GM12872 (cell line): ENCODE measurements at regions not wholly inside any gene's neighbourhood (a gene's known extent, or its start where the extent isn't known, plus 50 kb on each side); places are given as distances from the start of the nearest gene placed in this dataset.

Experiments used
- CTCF ChIP-seq: IDR thresholded peaks from 3 replicates; pipeline ENCODE4 v1.5.1; 2011; ENCODE audit warnings: low read depth, mild to moderate bottlenecking, low read length, moderate library complexity; ENCODE audit not compliant: insufficient read depth

- TF ChIP-seq CTCF = no peak
Observed at GRCh38 chr3:117277816-117278215, 568.2 kb downstream of the TUSC7 start.

- no peak for TF ChIP-seq CTCF
Observed at GRCh38 chr3:117278424-117279190, 569.0 kb downstream of the TUSC7 start.

- no peak for TF ChIP-seq CTCF
Observed at GRCh38 chr3:117281371-117281770, 571.8 kb downstream of the TUSC7 start.

- TF ChIP-seq CTCF = no peak
Observed at GRCh38 chr3:117282566-117282965, 573.0 kb downstream of the TUSC7 start.

- no peak for TF ChIP-seq CTCF
Observed at GRCh38 chr3:117285737-117286136, 576.2 kb downstream of the TUSC7 start.

GRCh38 chr3:117286488-117286887 is 576.9 kb downstream of the TUSC7 start:
- no peak for TF ChIP-seq CTCF

- no peak for TF ChIP-seq CTCF
Observed at GRCh38 chr3:117287602-117288001, 578.0 kb downstream of the TUSC7 start.
